Endodermal cell (in vitro differentiated cells): ENCODE measurements at regions not wholly inside any gene's neighbourhood (a gene's known extent, or its start where the extent isn't known, plus 50 kb on each side); places are given as distances from the start of the nearest gene placed in this dataset.

Source experiments
- DNase-seq: peaks from one replicate; pipeline ENCODE4 v3.0.0-alpha.2; 2017
- H3K27ac ChIP-seq: 2 replicates; pipeline ENCODE4 v1.5.1; 2013; ENCODE audit warnings: mild to moderate bottlenecking, low read depth, low read length, moderate library complexity
- H3K27me3 ChIP-seq: 2 replicates; pipeline ENCODE4 v1.6.1; 2013; ENCODE audit warnings: mild to moderate bottlenecking, low read length, moderate library complexity; ENCODE audit not compliant: insufficient read depth, control insufficient read depth, poor library complexity, severe bottlenecking
- H3K36me3 ChIP-seq: 2 replicates; pipeline ENCODE4 v1.7.0; 2013; ENCODE audit warnings: mild to moderate bottlenecking, low read length, moderate library complexity; ENCODE audit not compliant: control insufficient read depth, insufficient read depth
- H3K4me1 ChIP-seq: one replicate; pipeline ENCODE4 v1.7.0; 2013; ENCODE audit warnings: low read length; ENCODE audit not compliant: control insufficient read depth, insufficient read depth
- H3K4me3 ChIP-seq: 2 replicates; pipeline ENCODE4 v1.5.1; 2013; ENCODE audit warnings: mild to moderate bottlenecking, low read length, moderate library complexity
- H3K9ac ChIP-seq: 2 replicates; pipeline ENCODE4 v1.6.1; 2013; ENCODE audit warnings: mild to moderate bottlenecking, low read length, moderate library complexity; ENCODE audit not compliant: poor library complexity, severe bottlenecking; ENCODE audit errors: extremely low read depth
- H3K9me3 ChIP-seq: 2 replicates; pipeline ENCODE4 v1.6.1; 2013; ENCODE audit warnings: mild to moderate bottlenecking, low read length, moderate library complexity; ENCODE audit not compliant: control insufficient read depth
- H3K27ac Mint-ChIP-seq: 2 replicates; pipeline ENCODE4 v1.8.0; 2020; ENCODE audit warnings: mixed read lengths
- H3K27me3 Mint-ChIP-seq: 2 replicates; pipeline ENCODE4 v1.8.0; 2021; ENCODE audit warnings: mild to moderate bottlenecking, mixed read lengths; ENCODE audit not compliant: insufficient read depth
- H3K36me3 Mint-ChIP-seq: 2 replicates; pipeline ENCODE4 v1.8.0; 2020; ENCODE audit warnings: low read depth, mixed read lengths
- H3K4me1 Mint-ChIP-seq: 2 replicates; pipeline ENCODE4 v1.8.0; 2020; ENCODE audit warnings: mixed read lengths
- H3K4me3 Mint-ChIP-seq: 2 replicates; pipeline ENCODE4 v1.8.0; 2020; ENCODE audit warnings: mild to moderate bottlenecking, moderate library complexity, mixed read lengths
- H3K9me3 Mint-ChIP-seq: 2 replicates; pipeline ENCODE4 v1.8.0; 2020; ENCODE audit warnings: mild to moderate bottlenecking, mixed read lengths
- WGBS, 2 experiments: methylation state at CpG; one replicate each; pipeline versions ENCODE4 v1.1.5 to v1.1.7; 2013; ENCODE audit warnings: missing lambda C conversion rate in 2 of 2, mixed read lengths in 1 of 2; ENCODE audit not compliant: insufficient coverage in 1 of 2, insufficient read length in 1 of 2; 5-methylcytosine and 5-hydroxymethylcytosine counted together
- TF ChIP-seq, protein P1 (sequence below): fragments of 200-600 bp; sonication (generic); conservative IDR thresholded peaks from 2 replicates; pipeline ENCODE4 v1.5.0; 2021; ENCODE audit warnings: antibody characterized with exemption, mild to moderate bottlenecking

DNA sequence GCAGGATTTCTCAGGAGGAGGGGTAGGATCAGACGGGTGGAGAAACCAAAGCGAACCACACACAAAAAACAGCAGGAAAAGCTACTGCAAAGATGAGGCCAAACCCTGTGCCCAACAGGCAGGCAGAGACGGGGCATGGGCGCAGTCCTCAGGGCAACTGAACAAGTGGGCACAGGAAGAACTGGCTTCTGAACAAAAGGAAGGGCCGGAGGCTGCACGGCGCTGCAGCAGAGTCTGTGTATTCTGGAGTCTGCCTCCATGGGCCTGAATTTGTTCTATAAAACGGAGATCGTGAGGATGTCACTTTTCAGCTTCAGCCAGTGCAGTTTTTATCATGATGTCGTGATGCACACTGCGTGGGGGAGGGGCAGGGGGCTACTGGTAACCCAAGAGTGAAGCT lies 1026.0 kb downstream of the TBC1D22A start:
- DNase-seq, result peak; percentile 17
- Mint-ChIP-seq H3K4me1 (no peaks in the 10 kb centered on the region), H3K27me3 (peaks cover 4% of the 10 kb centered on the region), H3K9me3 (peaks cover 16% of the 10 kb centered on the region), H3K27ac (no peak overlapping the region), H3K4me3 (no peak overlapping the region), H3K36me3 (peaks cover 7% of the 10 kb centered on the region)
- 88 to 94% methylated on average over 10 to 11 of the region's 11 CpGs for WGBS, 2 experiments
- no peak overlapping the region for H3K27ac ChIP-seq
- H3K36me3 ChIP-seq, result no peaks in the 10 kb centered on the region
- H3K27me3 ChIP-seq, result no peaks in the 10 kb centered on the region
- TF ChIP-seq, protein P1, sequence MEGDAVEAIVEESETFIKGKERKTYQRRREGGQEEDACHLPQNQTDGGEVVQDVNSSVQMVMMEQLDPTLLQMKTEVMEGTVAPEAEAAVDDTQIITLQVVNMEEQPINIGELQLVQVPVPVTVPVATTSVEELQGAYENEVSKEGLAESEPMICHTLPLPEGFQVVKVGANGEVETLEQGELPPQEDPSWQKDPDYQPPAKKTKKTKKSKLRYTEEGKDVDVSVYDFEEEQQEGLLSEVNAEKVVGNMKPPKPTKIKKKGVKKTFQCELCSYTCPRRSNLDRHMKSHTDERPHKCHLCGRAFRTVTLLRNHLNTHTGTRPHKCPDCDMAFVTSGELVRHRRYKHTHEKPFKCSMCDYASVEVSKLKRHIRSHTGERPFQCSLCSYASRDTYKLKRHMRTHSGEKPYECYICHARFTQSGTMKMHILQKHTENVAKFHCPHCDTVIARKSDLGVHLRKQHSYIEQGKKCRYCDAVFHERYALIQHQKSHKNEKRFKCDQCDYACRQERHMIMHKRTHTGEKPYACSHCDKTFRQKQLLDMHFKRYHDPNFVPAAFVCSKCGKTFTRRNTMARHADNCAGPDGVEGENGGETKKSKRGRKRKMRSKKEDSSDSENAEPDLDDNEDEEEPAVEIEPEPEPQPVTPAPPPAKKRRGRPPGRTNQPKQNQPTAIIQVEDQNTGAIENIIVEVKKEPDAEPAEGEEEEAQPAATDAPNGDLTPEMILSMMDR, result no peak
- H3K9me3 ChIP-seq, result peaks cover 10% of the 10 kb centered on the region
- no peak overlapping the region for H3K4me3 ChIP-seq
- H3K9ac ChIP-seq, result no peak overlapping the region
- no peaks in the 10 kb centered on the region for H3K4me1 ChIP-seq

- 90 to 100% methylated on average over 7 to 10 of the region's 10 CpGs for WGBS, 2 experiments
- no peaks in the 10 kb centered on the region for H3K4me1 Mint-ChIP-seq
- Histone ChIP-seq H3K36me3 (no peaks in the 10 kb centered on the region), H3K9me3 (peaks cover 10% of the 10 kb centered on the region), H3K4me1 (no peaks in the 10 kb centered on the region), H3K27me3 (no peaks in the 10 kb centered on the region), H3K9ac (no peak overlapping the region), H3K27ac (no peak overlapping the region), H3K4me3 (no peak overlapping the region)
- peak; percentile 13 for DNase-seq
- peaks cover 3% of the 10 kb centered on the region for H3K27me3 Mint-ChIP-seq
- H3K27ac Mint-ChIP-seq, result no peak overlapping the region
- H3K9me3 Mint-ChIP-seq, result peaks cover 16% of the 10 kb centered on the region
- peaks cover 7% of the 10 kb centered on the region for H3K36me3 Mint-ChIP-seq
- TF ChIP-seq, protein P1, result no peak
- no peak overlapping the region for H3K4me3 Mint-ChIP-seq
These were observed 1025.2 kb downstream of the TBC1D22A start for GRCh38 chr22:47787501-47788227.

- peaks cover 10% of the 10 kb centered on the region for H3K27me3 Mint-ChIP-seq
- Histone ChIP-seq H3K36me3 (no peaks in the 10 kb centered on the region), H3K4me1 (no peaks in the 10 kb centered on the region), H3K9ac (no peak overlapping the region), H3K27me3 (no peaks in the 10 kb centered on the region), H3K4me3 (no peak overlapping the region), H3K9me3 (peaks cover 10% of the 10 kb centered on the region), H3K27ac (no peak overlapping the region)
- WGBS, 2 experiments, result 88 to 89% methylated on average over 3 to 12 of the region's 12 CpGs
- no peak overlapping the region for H3K4me3 Mint-ChIP-seq
- H3K27ac Mint-ChIP-seq, result no peak overlapping the region
- TF ChIP-seq, protein P1, result no peak
- peaks cover 21% of the 10 kb centered on the region for H3K9me3 Mint-ChIP-seq
- DNase-seq, result peak; percentile 5
- peaks cover 11% of the 10 kb centered on the region for H3K36me3 Mint-ChIP-seq
- no peaks in the 10 kb centered on the region for H3K4me1 Mint-ChIP-seq
These were observed 1024.3 kb downstream of the TBC1D22A start for GRCh38 chr22:47786650-47787290.
